HG02938 (cell line): ENCODE measurements at regions not wholly inside any gene's neighbourhood (a gene's known extent, or its start where the extent isn't known, plus 50 kb on each side); places are given as distances from the start of the nearest gene placed in this dataset.

ENCODE experiments used
- ATAC-seq: cut with Tn5 transposase; IDR thresholded peaks from one replicate; pipeline ENCODE4 v1.9.1; 2021; ENCODE audit warnings: mild to moderate bottlenecking, moderate library complexity; ENCODE audit not compliant: unreplicated experiment

DNA sequence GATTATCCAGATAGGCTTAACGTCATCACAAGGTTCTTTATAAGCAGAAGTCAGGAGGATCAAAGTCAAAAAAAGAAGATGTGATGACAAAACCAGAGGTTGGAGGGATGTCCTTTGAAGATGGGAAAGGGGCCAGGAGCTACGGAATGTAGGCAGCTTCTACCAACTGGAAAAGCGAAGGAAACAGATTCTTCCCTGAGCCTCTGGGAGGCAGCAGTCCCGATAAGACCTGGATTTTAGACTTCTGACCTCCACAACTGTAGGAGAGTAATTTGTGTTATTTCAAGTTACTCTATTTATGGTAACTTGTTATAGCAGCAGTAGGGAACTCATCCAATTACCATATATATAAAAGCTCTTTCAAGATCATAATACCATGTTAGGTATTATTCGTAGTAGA lies 98.8 kb upstream of the MYCBP2 start:
- ATAC-seq, result no peak

GRCh38 chr13:77423296-77423695 lies 96.4 kb upstream of the MYCBP2 start:
- no peak for ATAC-seq

- no peak for ATAC-seq
Observed at GRCh38 chr13:77422724-77423123, 95.8 kb upstream of the MYCBP2 start.

- no peak for ATAC-seq
Observed at GRCh38 chr13:77417897-77418296, 91.0 kb upstream of the MYCBP2 start.

DNA sequence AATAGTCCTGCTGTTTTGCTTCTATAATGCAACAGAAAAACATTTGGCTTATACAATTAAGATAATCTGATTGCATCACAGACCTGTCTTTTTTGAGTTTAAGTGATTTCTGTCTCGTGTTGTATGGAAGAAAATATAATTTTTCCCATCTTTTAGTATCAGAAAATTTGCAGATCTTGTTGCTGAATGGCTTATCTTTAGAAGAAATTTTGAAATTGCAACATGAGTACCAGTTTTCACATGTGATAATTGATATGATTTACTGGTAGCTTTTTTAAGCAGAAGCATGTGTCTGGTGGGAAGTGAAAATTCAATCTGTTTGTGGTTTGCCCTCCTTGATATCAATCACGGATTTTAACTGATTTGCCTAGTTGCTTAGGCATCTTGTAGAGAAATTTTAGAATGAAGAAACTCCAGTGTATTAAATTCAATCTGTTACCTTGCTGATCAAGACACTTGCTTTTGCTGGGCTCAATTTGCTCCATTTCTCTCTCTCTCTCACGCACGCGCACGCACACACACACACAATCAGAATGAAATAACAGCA lies 89.8 kb upstream of the MYCBP2 start:
- ATAC-seq, result no peak

DNA sequence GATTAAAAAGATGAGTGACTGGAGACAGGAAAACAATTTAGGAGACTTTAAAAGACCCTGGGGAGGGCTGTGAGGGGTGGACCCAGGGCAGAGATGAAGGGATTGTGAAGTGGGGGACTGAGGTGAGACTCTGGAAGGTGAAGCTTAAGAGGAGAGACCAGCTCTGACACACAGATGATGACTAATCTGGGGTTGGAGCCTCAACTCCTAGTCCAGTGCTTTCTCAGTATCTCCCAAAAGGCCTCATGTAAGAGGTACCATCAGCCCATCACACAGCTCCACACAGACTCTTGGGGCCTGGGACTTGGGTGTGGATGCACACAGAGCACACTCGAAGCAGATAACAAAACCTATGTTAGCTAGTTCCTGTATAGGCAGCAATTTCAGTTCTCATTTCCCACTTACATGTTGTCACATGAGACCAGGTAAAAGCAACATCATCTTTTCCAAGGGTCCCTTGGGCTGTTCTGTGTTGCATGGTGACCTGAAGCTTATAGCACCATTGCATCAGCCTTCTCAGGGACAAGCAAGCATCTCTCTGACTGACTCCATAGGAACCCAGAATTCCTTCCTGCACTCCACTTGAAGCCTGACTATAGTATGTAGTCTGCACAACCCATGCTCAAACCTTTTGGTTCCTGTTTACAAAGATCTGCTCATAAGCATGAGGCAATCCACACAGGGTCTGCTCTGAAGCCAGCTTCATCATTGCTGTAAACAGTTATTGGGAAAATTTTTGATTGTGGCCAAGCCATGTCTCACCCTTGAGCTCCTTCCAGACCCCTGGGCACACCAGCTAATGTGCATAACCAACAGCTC lies 88.6 kb upstream of the MYCBP2 start:
- peak; percentile 82 for ATAC-seq

DNA sequence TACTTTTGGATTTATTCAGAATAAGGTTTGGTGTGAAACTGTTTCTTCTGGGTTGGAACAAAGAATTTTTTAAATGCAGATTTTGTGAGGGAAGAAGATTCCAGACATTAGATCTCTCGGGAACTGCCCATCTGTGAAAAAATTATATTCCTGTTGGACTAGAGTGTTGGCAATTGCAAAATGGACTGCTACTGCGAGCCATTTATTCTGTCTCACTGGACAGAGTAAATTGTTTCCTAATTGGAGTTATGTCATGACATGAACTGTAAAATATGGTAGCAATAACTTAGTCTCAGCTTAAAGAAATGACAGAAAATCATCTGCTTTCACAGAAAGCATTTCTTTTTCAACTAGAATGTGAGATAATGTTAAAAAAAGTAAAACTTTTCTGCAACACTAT lies 86.0 kb upstream of the MYCBP2 start:
- ATAC-seq, result no peak

DNA sequence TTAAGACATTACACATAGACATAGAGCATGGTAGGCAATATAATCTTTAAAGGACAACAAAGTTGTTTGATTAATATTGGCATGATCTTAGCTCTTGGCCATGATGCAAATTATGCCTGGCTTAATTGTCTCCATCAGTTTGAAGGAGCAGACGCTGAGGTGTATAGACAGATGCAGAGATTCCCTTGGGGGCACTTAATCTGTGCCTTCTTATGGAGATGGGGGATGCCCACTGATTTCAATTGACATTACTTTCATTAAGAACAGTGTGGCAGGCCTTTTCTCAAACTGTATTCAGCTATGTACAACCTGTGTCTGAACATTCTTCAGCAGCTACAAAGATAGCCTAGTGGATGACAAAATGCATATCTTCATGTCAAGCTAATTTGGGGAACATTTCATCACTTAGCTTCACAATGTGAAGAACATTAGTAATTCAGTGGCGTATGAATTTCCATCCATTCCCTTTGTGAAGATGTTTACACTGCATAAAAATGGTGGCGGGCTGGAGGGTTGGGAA lies 85.3 kb upstream of the MYCBP2 start:
- ATAC-seq, result no peak

- ATAC-seq, result no peak
Observed at GRCh38 chr13:77409412-77409811, 82.5 kb upstream of the MYCBP2 start.

DNA sequence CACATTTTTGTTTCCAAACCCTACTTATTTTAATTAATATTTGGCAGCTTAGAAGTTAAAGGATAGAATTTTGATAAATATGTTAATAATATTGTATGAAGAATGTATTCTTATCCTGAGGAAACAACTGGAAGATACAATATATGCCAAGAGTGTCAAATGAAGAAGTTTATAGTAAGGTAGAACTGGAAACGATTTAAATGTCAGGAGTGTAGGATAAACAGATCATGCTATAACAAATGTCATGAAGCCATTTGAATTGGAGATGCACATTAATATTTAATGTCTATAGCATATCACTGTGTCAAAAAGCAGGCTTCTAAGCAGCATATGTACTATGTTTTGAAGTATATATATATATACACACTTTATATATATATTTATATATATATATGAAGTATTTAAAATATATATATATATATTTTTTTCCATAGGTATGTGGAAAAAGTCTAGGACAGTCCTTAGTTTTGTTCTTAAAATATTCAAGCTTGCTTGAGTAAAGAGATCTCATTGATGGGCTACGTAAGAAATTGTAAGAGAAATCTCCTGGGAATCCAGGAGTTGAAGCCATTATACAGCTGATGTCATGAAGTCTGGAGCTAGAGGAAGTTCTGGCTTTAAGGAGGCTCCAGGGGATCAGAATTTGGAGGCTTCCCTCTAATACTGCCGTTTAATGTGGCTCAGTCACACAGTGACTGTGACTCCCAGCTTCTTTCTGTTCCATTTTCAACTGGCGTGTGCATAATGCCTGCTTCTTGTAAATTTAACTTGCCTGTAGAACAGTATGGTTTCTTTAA lies 79.9 kb upstream of the MYCBP2 start:
- no peak for ATAC-seq

DNA sequence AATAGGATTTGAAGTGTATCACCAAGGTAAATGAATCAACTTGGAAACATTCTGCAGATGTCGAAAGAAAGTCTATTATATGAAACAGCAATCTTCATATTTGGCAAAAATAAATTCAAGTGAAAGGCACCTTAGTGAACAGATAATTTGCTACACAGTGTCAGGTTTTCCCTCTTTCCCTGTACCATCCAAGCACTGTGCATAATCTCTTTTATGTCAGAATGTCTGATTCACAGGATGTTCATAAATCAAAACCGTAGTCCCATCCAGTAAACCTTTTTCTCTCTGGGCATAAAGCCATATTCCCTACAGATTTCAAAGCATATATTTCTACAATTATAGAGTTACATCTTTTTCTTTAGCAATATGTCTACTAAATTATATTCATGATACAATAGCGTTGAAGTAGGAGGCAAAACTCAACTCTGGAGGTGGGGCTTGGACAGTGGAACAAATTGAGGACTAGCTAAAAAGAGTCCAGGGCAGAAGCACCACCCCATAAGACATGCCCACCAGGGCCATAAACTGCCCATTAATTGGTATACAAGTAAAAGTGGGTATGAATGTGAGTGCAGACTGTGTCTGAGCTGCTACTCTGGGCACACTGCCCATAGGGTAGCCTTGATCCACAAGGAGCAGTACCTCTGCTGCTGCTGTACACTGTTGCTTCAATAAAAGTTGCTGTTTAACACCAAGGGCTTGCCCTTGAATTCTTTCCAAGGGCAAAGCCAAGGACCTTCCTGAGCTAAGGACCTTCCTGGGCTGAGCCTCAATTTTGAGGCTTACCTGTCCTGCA lies 72.1 kb upstream of the MYCBP2 start:
- ATAC-seq, result no peak

DNA sequence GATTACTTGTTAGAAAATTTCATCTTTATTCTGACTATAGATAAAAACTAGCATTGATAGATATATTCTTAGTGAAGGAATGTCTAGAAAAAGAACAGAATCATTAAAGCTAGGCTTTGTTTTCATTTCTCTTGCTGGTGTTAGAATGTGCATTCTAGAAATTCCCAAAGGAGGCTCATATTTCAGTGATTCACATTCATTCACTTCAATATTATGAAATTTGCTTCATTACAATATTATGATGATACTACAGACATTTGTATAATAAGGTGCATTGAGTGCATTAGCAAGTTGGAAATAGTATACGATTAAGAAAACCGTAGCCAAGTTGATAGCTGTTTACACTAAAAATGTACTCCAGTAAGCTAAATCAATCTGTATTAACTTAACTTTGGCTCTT lies 70.7 kb upstream of the MYCBP2 start:
- ATAC-seq, result no peak

GRCh38 chr13:77391475-77391874 lies 64.6 kb upstream of the MYCBP2 start:
- no peak for ATAC-seq

DNA sequence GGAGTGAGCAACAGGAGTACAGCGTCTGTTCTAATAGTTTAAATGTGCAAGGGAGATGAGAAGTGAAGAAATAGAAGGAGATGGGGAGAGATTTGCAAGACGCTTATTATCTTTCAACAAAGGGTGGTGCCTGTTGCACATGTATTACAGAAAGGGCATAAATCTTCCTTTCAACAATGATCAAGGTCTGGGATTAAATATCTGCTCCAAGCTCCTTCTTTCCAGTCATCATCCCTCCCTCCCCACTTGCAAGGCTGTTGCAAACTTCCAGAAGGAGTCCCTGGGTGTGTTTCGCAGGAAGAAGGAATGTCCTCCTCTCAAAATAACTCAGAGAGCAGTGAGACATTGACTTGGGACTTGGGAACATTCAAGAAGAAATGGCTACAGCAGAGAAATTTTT lies 63.5 kb upstream of the MYCBP2 start:
- no peak for ATAC-seq

- ATAC-seq, result peak; percentile 65
Observed at GRCh38 chr13:77389625-77390000, 62.7 kb upstream of the MYCBP2 start.

GRCh38 chr13:77388944-77389624 lies 62.2 kb upstream of the MYCBP2 start:
- ATAC-seq, result peak; percentile 29

DNA sequence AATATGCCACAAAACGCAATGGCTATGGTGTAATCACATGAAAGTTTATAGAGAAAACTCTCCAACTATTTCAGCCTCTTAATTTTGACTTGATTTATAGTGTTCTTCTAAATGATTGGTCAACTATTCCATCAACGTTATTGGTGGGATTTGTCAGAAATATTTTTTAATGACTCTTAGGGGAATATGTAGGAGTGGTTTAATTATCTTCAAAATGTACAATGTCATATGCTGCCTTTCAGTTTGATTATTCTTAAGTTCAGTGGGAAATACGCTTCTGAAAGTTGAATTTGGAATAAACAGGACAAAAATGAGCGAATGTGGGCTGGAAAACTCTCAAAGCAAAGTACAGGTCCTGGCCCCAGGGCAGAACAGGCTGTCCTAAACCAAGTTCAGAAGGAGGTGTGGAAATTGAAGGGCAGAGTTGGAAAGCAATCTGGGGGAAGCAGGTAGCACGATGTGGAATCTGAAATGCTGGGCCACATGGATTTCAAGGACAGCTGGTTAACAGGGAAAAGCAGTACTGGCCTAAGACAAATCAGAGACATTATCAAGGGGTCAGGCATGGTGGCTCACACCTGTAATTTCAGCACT lies 60.8 kb upstream of the MYCBP2 start:
- ATAC-seq, result no peak

DNA sequence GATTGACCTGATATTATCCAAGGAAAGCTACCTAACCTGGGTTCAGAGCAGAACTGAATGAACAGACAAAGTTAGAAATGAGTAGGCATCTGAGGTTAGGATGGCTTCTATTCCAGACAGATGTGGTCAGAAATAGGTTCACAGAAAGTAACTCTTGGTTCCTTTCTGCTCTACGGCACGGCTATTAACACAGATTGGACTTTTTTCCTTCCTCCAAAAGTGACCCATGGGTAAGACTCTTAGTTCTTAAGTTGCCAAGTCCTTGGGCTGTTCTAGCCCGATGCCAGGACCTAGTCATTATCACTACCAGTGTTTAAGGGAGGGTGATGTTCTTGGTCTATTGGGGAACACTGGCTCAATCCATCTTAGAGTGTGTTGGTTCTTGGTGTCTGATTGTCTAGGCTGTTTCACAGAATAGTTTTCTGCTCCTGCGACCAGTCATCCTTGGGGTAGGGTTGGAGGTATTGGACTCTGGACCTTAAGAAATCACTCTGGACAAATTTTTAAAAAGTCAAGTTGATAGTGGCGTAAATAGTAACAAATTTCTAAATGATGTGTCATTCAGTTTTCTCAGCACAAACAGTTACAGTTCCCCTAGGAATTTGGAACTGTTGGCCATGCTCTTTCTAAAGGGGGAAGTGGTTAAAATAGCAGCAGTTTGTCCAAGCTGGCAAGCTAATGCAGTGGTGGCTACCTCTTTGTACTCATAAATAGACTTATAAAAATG lies 60.1 kb upstream of the MYCBP2 start:
- ATAC-seq, result peak; percentile 44

GRCh38 chr13:77386046-77386445 lies 59.2 kb upstream of the MYCBP2 start:
- ATAC-seq, result no peak
